Renal cortex interstitium (tissue), 11 donors: ENCODE measurements at regions not wholly inside any gene's neighbourhood (a gene's known extent, or its start where the extent isn't known, plus 50 kb on each side); places are given as distances from the start of the nearest gene placed in this dataset.

Experiments
- DNase-seq, 11 donors: peaks; one replicate each; pipeline ENCODE4 v3.0.0-alpha.2; 2013; ENCODE audit warnings: low read depth in 9 of 11, low spot score in 4 of 11; ENCODE audit errors: extremely low read depth in 1 of 11

DNA sequence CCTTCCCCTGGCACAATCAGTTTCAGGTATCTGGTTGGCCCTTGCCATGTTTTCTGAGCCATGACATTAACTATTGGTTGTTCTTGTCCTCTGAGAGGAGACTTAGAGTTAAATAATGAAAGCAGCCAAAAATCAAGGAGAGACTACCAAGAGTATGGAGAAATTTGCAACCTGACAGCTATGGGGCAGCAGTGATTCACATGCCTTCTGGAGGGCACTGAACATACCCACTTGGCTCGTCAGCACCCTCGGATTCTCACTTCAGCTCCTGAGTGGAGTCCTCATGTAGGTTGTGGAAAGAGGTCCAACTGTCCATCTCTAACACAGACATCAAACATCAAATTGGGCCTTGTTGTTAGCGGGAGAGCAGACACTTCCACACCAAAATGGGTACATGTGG, 265.6 kb downstream of the EBLN2 start:
- DNase-seq: no peak
